HK-2 (cell line): ENCODE measurements at regions not wholly inside any gene's neighbourhood (a gene's known extent, or its start where the extent isn't known, plus 50 kb on each side); places are given as distances from the start of the nearest gene placed in this dataset.

ENCODE experiments used
- DNase-seq: peaks from one replicate; pipeline ENCODE4 v3.0.0-alpha.2; 2018; ENCODE audit not compliant: unreplicated experiment

GRCh38 chr7:110027385-110027784 lies 1063.5 kb upstream of the LRRN3 start:
- DNase-seq: no peak

- DNase-seq: no peak
Observed at GRCh38 chr7:110043519-110043918, 1047.4 kb upstream of the LRRN3 start.

- no peak for DNase-seq
Observed at GRCh38 chr7:110050785-110051184, 1040.1 kb upstream of the LRRN3 start.

GRCh38 chr7:110051372-110051771 lies 1039.6 kb upstream of the LRRN3 start:
- DNase-seq: no peak

- DNase-seq: no peak
Observed at GRCh38 chr7:110056331-110056730, 1034.6 kb upstream of the LRRN3 start.

- DNase-seq: no peak
Observed at GRCh38 chr7:110058401-110058800, 1032.5 kb upstream of the LRRN3 start.

GRCh38 chr7:110061387-110061786 lies 1029.5 kb upstream of the LRRN3 start:
- DNase-seq: no peak

GRCh38 chr7:110065121-110065520 lies 1025.8 kb upstream of the LRRN3 start:
- DNase-seq: no peak

GRCh38 chr7:110066843-110067242 lies 1024.1 kb upstream of the LRRN3 start:
- no peak for DNase-seq

- no peak for DNase-seq
Observed at GRCh38 chr7:110071192-110071591, 1019.7 kb upstream of the LRRN3 start.

GRCh38 chr7:110075450-110075849 lies 1015.5 kb upstream of the LRRN3 start:
- no peak for DNase-seq

GRCh38 chr7:110076194-110076593 lies 1014.7 kb upstream of the LRRN3 start:
- no peak for DNase-seq

GRCh38 chr7:110084181-110084807 lies 1006.6 kb upstream of the LRRN3 start:
- DNase-seq: no peak

- DNase-seq: no peak
Observed at GRCh38 chr7:110090110-110090820, 1000.7 kb upstream of the LRRN3 start.

GRCh38 chr7:110095372-110096052 lies 995.4 kb upstream of the LRRN3 start:
- DNase-seq: no peak

GRCh38 chr7:110104243-110104642 lies 986.7 kb upstream of the LRRN3 start:
- DNase-seq: no peak

GRCh38 chr7:110105307-110105706 lies 985.6 kb upstream of the LRRN3 start:
- DNase-seq: no peak

GRCh38 chr7:110105840-110106239 lies 985.1 kb upstream of the LRRN3 start:
- no peak for DNase-seq

- DNase-seq: peak; percentile 36
Observed at GRCh38 chr7:110119883-110120581, 970.9 kb upstream of the LRRN3 start.

- no peak for DNase-seq
Observed at GRCh38 chr7:110129159-110129558, 961.8 kb upstream of the LRRN3 start.

GRCh38 chr7:110130669-110131068 lies 960.3 kb upstream of the LRRN3 start:
- no peak for DNase-seq

- DNase-seq: no peak
Observed at GRCh38 chr7:110131344-110131743, 959.6 kb upstream of the LRRN3 start.
